ENCODE measurements at regions not wholly inside any gene's neighbourhood (a gene's known extent, or its start where the extent isn't known, plus 50 kb on each side); places are given as distances from the start of the nearest gene placed in this dataset.

GRCh38 chr11:109148669-109149068 is 273.3 kb upstream of the C11orf87 start (continued):
- TF ChIP-seq RFX5 (IDR thresholded peaks at IDR 0.05; ENCODE audit: borderline replicate concordance, low read depth, low read length) = no peak
